Endothelial cell of umbilical vein (primary cell): ENCODE measurements at regions not wholly inside any gene's neighbourhood (a gene's known extent, or its start where the extent isn't known, plus 50 kb on each side); places are given as distances from the start of the nearest gene placed in this dataset.

ENCODE experiments used
- CTCF ChIP-seq, 2 donors: IDR thresholded peaks; 1 replicate in 1 of 2; 2 replicates in 1 of 2; pipeline ENCODE4 v1.5.1; 2011; ENCODE audit warnings: low read length in 2 of 2, mild to moderate bottlenecking in 2 of 2, moderate library complexity in 2 of 2, control low read depth in 1 of 2, inconsistent platforms in 1 of 2, low read depth in 1 of 2; ENCODE audit not compliant: insufficient read depth in 1 of 2; ENCODE audit errors: extremely low read depth in 1 of 2
- EZH2 ChIP-seq: IDR thresholded peaks from 2 replicates; pipeline ENCODE4 v1.6.1; 2012; ENCODE audit warnings: borderline replicate concordance, low read depth, mild to moderate bottlenecking, moderate library complexity, low read length, inconsistent platforms; ENCODE audit not compliant: severe bottlenecking
- POLR2A ChIP-seq: IDR thresholded peaks from 2 replicates; pipeline ENCODE4 v1.6.1; 2012; ENCODE audit warnings: low read depth, mild to moderate bottlenecking, control low read depth, low read length
- POLR2AphosphoS5 ChIP-seq: IDR thresholded peaks from 2 replicates; pipeline ENCODE4 v1.6.1; 2012; ENCODE audit warnings: low read depth, mild to moderate bottlenecking, control low read depth, low read length, moderate library complexity; ENCODE audit not compliant: insufficient read depth

- TF ChIP-seq CTCF (IDR thresholded peaks at IDR 0.05; ENCODE audit: extremely low read depth in 1 of 2, insufficient read depth in 1 of 2, low read depth in 1 of 2, low read length in 2 of 2), result no peak
- TF ChIP-seq POLR2AphosphoS5, result no peak
- TF ChIP-seq EZH2, result no peak
- TF ChIP-seq POLR2A, result no peak
Observed at GRCh38 chr10:22853906-22854447, 73.9 kb upstream of the ARMC3 start.
